ENCODE measurements at regions not wholly inside any gene's neighbourhood (a gene's known extent, or its start where the extent isn't known, plus 50 kb on each side); places are given as distances from the start of the nearest gene placed in this dataset.

- Histone ChIP-seq H3K4me1 (ENCODE audit: control insufficient read depth, extremely low read depth, insufficient read depth, low read length) (no peaks in the 10 kb centered on the region), H3K36me3 (ENCODE audit: control insufficient read depth in 2 of 2, extremely low read depth in 1 of 2, insufficient read depth in 2 of 2, low read length in 2 of 2) (no peaks in the 10 kb centered on the region)
- no peak for DNase-seq (ENCODE audit: low read depth, low spot score)
These were observed 86.5 kb upstream of the ZIC3 start for GRCh38 chrX:137479386-137479785.

GRCh38 chrX:137441711-137442110 lies 124.2 kb upstream of the ZIC3 start:
- no peaks in the 10 kb centered on the region for H3K4me1 ChIP-seq (ENCODE audit: control insufficient read depth, extremely low read depth, insufficient read depth, low read length)
- H4K20me1 ChIP-seq (ENCODE audit: control insufficient read depth, extremely low read depth, insufficient read depth, low read length) = no peaks in the 10 kb centered on the region
- FAIRE-seq = no peak
- no peaks in the 10 kb centered on the region for H3K27me3 ChIP-seq (ENCODE audit: control insufficient read depth, extremely low read depth, insufficient read depth, low read length)
- no peak for DNase-seq (ENCODE audit: low read depth, low spot score)
- no peak for TF ChIP-seq CTCF (optimal IDR thresholded peaks at IDR 0.05 in 1 of 3, IDR thresholded peaks at IDR 0.05 in 1 of 3, conservative IDR thresholded peaks at IDR 0.05 in 1 of 3; ENCODE audit: extremely low read depth in 1 of 3, insufficient read depth in 2 of 3, low read length in 3 of 3)
- no peak for TF ChIP-seq EZH2 (IDR thresholded peaks at IDR 0.05; ENCODE audit: low read length)
- no peak overlapping the region for H3K9ac ChIP-seq (ENCODE audit: control insufficient read depth, extremely low read depth, insufficient read depth, low read length)
- H2AFZ ChIP-seq (ENCODE audit: control insufficient read depth, low read length) = no peak overlapping the region
- no peak overlapping the region for H3K4me3 ChIP-seq (ENCODE audit: control insufficient read depth in 2 of 3, extremely low read depth in 1 of 3, insufficient read depth in 2 of 3, low read depth in 1 of 3, low read length in 3 of 3)
- H3K79me2 ChIP-seq (ENCODE audit: control insufficient read depth, insufficient read depth, low read length) = no peaks in the 10 kb centered on the region
- no peak overlapping the region for H3K4me2 ChIP-seq (ENCODE audit: control insufficient read depth, extremely low read depth, insufficient read depth, low read depth, low read length)
- H3K27ac ChIP-seq (ENCODE audit: control insufficient read depth, insufficient read depth, low read length) = no peak overlapping the region
- H3K9me3 ChIP-seq (ENCODE audit: control insufficient read depth, low read depth, low read length) = no peaks in the 10 kb centered on the region
- H3K9me1 ChIP-seq (ENCODE audit: control insufficient read depth, extremely low read depth, insufficient read depth, low read length) = no peaks in the 10 kb centered on the region
- H3K36me3 ChIP-seq (ENCODE audit: control insufficient read depth in 2 of 2, extremely low read depth in 1 of 2, insufficient read depth in 2 of 2, low read length in 2 of 2) = no peaks in the 10 kb centered on the region
- dilution Hi-C loops (cut with MboI; ENCODE audit: extremely low pct_ligation_motif_present, low sequenced_read_pairs) = no loop called here

More at GRCh38 chrX:137479386-137479785, 86.5 kb upstream of the ZIC3 start:
- Histone ChIP-seq H4K20me1 (ENCODE audit: control insufficient read depth, extremely low read depth, insufficient read depth, low read length) (no peaks in the 10 kb centered on the region), H3K9ac (ENCODE audit: control insufficient read depth, extremely low read depth, insufficient read depth, low read length) (no peak overlapping the region), H3K79me2 (ENCODE audit: control insufficient read depth, insufficient read depth, low read length) (no peaks in the 10 kb centered on the region), H2AFZ (ENCODE audit: control insufficient read depth, low read length) (no peak overlapping the region), H3K4me2 (ENCODE audit: control insufficient read depth, extremely low read depth, insufficient read depth, low read depth, low read length) (no peak overlapping the region), H3K27me3 (ENCODE audit: control insufficient read depth, extremely low read depth, insufficient read depth, low read length) (no peaks in the 10 kb centered on the region), H3K9me1 (ENCODE audit: control insufficient read depth, extremely low read depth, insufficient read depth, low read length) (no peaks in the 10 kb centered on the region), H3K4me3 (ENCODE audit: control insufficient read depth in 2 of 3, extremely low read depth in 1 of 3, insufficient read depth in 2 of 3, low read depth in 1 of 3, low read length in 3 of 3) (no peak overlapping the region), H3K27ac (ENCODE audit: control insufficient read depth, insufficient read depth, low read length) (no peak overlapping the region), H3K9me3 (ENCODE audit: control insufficient read depth, low read depth, low read length) (no peaks in the 10 kb centered on the region)
- TF ChIP-seq CTCF (optimal IDR thresholded peaks at IDR 0.05 in 1 of 3, IDR thresholded peaks at IDR 0.05 in 1 of 3, conservative IDR thresholded peaks at IDR 0.05 in 1 of 3; ENCODE audit: extremely low read depth in 1 of 3, insufficient read depth in 2 of 3, low read length in 3 of 3) (no peak), EZH2 (IDR thresholded peaks at IDR 0.05; ENCODE audit: low read length) (no peak)
- no peak for FAIRE-seq
- dilution Hi-C loops (cut with MboI; ENCODE audit: extremely low pct_ligation_motif_present, low sequenced_read_pairs) = no loop called here

Measured in keratinocyte (primary cell).